ENCODE measurements at regions not wholly inside any gene's neighbourhood (a gene's known extent, or its start where the extent isn't known, plus 50 kb on each side); places are given as distances from the start of the nearest gene placed in this dataset.

GRCh38 chr22:22345781-22346180, 101.2 kb downstream of the VPREB1 start:
- no peak overlapping the region for H2AK5ac ChIP-seq (ENCODE audit: low read depth, low read length)
- H3K18ac ChIP-seq (ENCODE audit: low read depth, low read length), result no peak overlapping the region
- no peak overlapping the region for H2BK120ac ChIP-seq (ENCODE audit: low read depth, low read length)
- no peak overlapping the region for H4K91ac ChIP-seq (ENCODE audit: insufficient read depth, low read depth, low read length)
- H3K9me3 ChIP-seq (ENCODE audit: control insufficient read depth, insufficient read depth, low read length), result no peaks in the 10 kb centered on the region
- H3K14ac ChIP-seq (replicated peaks; ENCODE audit: low read depth, low read length), result no peak overlapping the region
- H3K56ac ChIP-seq (ENCODE audit: extremely low read depth, insufficient read depth, low read length), result no peak overlapping the region
- no peak overlapping the region for H3K23ac ChIP-seq (ENCODE audit: low read depth, low read length)
- no peak overlapping the region for H2BK15ac ChIP-seq (ENCODE audit: low read depth, low read length)
- no peak overlapping the region for H3K4me2 ChIP-seq (ENCODE audit: low read depth, low read length)
- TF ChIP-seq CHD1 (IDR thresholded peaks at IDR 0.05; ENCODE audit: low read depth, low read length) (no peak), ELK1 (IDR thresholded peaks at IDR 0.05; ENCODE audit: borderline replicate concordance, low read depth, low read length) (no peak), CTCF (conservative IDR thresholded peaks at IDR 0.05; ENCODE audit: low read depth, low read length) (no peak), POLR2A (IDR thresholded peaks at IDR 0.05; ENCODE audit: low read depth, low read length) (no peak), NFE2L2 (IDR thresholded peaks at IDR 0.05; ENCODE audit: low read depth, low read length) (no peak), MAZ (IDR thresholded peaks at IDR 0.05; ENCODE audit: borderline replicate concordance, low read depth, low read length) (no peak), FOS (IDR thresholded peaks at IDR 0.05; ENCODE audit: low read depth, low read length) (no peak), MAFK (IDR thresholded peaks at IDR 0.05; ENCODE audit: low read depth, low read length) (no peak), RCOR1 (IDR thresholded peaks at IDR 0.05; ENCODE audit: insufficient replicate concordance, low read length) (no peak), MXI1 (IDR thresholded peaks at IDR 0.05; ENCODE audit: borderline replicate concordance, low read depth, low read length) (no peak), USF2 (IDR thresholded peaks at IDR 0.05; ENCODE audit: low read depth, low read length) (no peak), RFX5 (IDR thresholded peaks at IDR 0.05; ENCODE audit: low read depth, low read length) (no peak), SMC3 (IDR thresholded peaks at IDR 0.05; ENCODE audit: low read depth, low read length) (no peak), BHLHE40 (IDR thresholded peaks at IDR 0.05; ENCODE audit: low read depth, low read length) (no peak), RAD21 (IDR thresholded peaks at IDR 0.05; ENCODE audit: low read length) (no peak), CEBPB (IDR thresholded peaks at IDR 0.05; ENCODE audit: low read depth, low read length) (no peak)
- H4K8ac ChIP-seq (ENCODE audit: low read depth in 2 of 2, low read length in 2 of 2), result no peak overlapping the region
- dilution Hi-C loops (cut with HindIII; ENCODE audit: low sequenced_read_pairs, unreplicated experiment) (no loop called here), in situ Hi-C loops (cut with MboI; ENCODE audit: low sequenced_read_pairs) (loop anchor here (5.0 kb wide), 1 partner anchor 52 kb away; no protein-coding TSS in a partner anchor), intact Hi-C loops (cut with micrococcal nuclease) (no loop called here)
- WGBS, 2 experiments (ENCODE audit: extremely low coverage in 2 of 2, insufficient read length in 1 of 2), result no CpG with 5 or more reads among the region's 5 CpGs
- DNase-seq (no peak), ATAC-seq (ENCODE audit: low read depth) (no peak)
- H3K4me1 ChIP-seq (ENCODE audit: control insufficient read depth, insufficient read depth, low read length), result no peaks in the 10 kb centered on the region
- H4K5ac ChIP-seq (ENCODE audit: low read depth, low read length), result no peak overlapping the region
- H3K9ac ChIP-seq (ENCODE audit: low read depth, low read length), result no peak overlapping the region
- H3K4me3 ChIP-seq (ENCODE audit: insufficient read depth, low read depth, low read length), result no peak overlapping the region
- no peak overlapping the region for H2BK20ac ChIP-seq (ENCODE audit: low read depth, low read length)
- no peak overlapping the region for H2AFZ ChIP-seq (replicated peaks; ENCODE audit: low read length, poor library complexity)
- H3K9me1 ChIP-seq (ENCODE audit: insufficient read depth, low read length), result no peaks in the 10 kb centered on the region
- BruUV-seq (replicated peaks), result no TSS peak
- no peaks in the 10 kb centered on the region for H4K20me1 ChIP-seq (ENCODE audit: insufficient read depth, low read length)
- ChIA-PET POLR2A (ENCODE audit: unreplicated experiment) (no interaction called here), CTCF (no interaction called here)
- H2BK5ac ChIP-seq (ENCODE audit: low read depth, low read length, poor library complexity, severe bottlenecking), result no peak overlapping the region
- H3K27me3 ChIP-seq (ENCODE audit: control insufficient read depth, insufficient read depth, low read length), result peaks cover 29% of the 10 kb centered on the region
- H3K36me3 ChIP-seq (ENCODE audit: control insufficient read depth, insufficient read depth, low read length), result no peaks in the 10 kb centered on the region
- H3K27ac ChIP-seq (ENCODE audit: insufficient read depth, low read length), result no peak overlapping the region
- no peak overlapping the region for H2AK9ac ChIP-seq (replicated peaks; ENCODE audit: low read depth, low read length, poor library complexity)
- no peaks in the 10 kb centered on the region for H3K79me1 ChIP-seq (ENCODE audit: low read depth in 1 of 2, low read length in 2 of 2)
- no peak overlapping the region for H3K4ac ChIP-seq (ENCODE audit: low read depth, low read length)

Data from IMR-90 (cell line).